HG03558 (cell line): ENCODE measurements at regions not wholly inside any gene's neighbourhood (a gene's known extent, or its start where the extent isn't known, plus 50 kb on each side); places are given as distances from the start of the nearest gene placed in this dataset.

Experiments
- ATAC-seq: cut with Tn5 transposase; IDR thresholded peaks from one replicate; pipeline ENCODE4 v1.9.1; 2021; ENCODE audit warnings: moderate number of reproducible peaks; ENCODE audit not compliant: unreplicated experiment; ENCODE audit errors: extremely low read depth

GRCh38 chr11:45482331-45482730 lies 183.1 kb downstream of the CHST1 start:
- ATAC-seq, result no peak

DNA sequence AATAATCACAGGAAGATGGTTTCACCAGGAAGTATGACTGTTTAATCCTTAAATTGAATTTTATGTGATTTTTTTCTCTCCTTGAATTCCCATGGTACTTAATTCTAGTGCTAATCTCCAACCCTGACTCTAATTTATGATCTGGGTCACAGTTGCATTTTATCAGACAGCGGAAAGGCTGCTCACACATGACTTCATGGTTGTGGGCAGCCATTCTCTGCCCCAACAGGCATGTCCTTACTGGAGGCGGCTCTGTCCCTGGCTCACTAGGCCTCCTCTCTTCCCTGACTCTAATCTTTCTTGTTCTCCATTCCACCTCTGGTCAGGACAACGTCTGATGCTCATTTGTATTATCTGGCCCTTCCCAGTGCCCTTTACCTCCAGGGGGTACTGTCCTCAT lies 184.4 kb downstream of the CHST1 start:
- ATAC-seq, result no peak

DNA sequence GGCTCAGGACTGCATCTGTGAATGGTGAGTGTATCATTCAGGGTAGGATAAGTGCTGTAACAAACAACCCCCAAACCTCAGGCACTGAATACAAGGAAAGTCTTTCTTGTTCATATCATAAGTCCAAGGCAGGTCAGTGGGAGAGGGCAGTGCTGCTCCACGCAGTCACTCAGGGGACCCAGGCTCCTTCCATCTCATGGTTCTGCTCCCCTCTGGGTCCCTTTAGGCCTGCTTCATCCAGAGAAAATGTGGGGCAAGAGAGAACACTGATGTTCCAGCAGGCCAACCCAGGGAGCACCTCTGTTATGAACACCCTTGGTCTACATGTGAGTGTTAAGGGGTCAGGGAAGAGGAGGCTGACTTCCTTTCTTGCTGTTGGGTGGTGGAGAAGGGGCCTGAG lies 187.8 kb downstream of the CHST1 start:
- ATAC-seq, result no peak

GRCh38 chr11:45476126-45476525 lies 189.3 kb downstream of the CHST1 start:
- no peak for ATAC-seq

- ATAC-seq, result no peak
These were observed 189.0 kb upstream of the SYT13 start for GRCh38 chr11:45475173-45475572.

DNA sequence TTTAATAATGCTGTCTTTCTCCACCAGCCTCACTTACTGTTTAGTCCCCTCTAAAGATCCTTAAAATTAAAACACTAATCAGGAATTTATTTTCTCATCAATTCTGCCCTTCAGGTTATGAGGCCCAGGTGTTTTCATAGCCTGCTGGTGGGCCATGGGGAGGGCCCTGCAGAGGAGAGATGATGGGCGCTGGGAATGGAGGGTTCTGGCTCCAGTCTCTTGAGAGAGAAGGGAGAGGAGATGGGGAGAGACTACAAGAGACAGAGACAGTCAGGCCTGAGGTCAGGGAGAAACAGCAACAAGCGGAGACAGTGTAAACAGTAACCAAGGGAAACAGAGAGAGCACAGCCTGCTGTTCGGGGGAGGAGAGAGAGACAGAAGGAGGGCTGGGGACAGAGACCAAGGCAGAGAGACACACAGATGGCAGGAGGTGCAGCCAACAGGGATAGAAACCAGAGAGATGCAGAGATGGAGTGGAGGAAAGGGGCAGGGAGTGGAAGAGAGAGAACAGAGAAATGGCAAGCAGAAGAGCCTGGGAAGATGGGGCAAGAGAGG lies 187.3 kb upstream of the SYT13 start:
- no peak for ATAC-seq

DNA sequence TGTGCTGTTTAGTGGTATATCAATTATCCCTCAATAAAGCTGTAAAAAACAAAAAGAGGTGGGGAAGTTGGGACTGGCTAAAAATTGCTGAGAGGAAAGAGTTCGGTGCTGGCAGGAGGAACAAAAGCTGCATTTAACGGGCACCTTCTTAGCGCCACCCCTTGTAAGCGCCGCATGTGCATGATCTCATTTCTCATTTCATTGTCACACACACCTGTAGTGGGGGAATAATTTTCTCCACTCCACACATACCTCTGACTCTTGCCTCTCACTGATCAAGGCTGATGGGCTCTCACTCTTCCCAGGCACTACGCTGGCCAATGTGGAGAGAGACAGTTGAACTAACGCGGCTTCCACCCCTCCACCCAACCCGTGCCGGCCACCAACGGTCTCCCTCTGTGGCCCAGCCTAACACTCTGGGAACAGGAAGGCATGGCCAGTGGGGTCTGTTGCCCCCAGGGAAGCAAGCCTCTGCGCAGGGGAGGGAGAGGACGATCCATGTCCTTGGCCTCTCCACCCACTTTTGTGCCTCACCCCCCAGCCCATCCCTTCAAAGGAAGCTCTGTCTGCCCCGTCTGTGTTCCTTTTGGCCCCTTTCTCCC lies 186.7 kb upstream of the SYT13 start:
- ATAC-seq, result no peak

GRCh38 chr11:45471266-45471665 lies 185.1 kb upstream of the SYT13 start:
- ATAC-seq, result no peak

DNA sequence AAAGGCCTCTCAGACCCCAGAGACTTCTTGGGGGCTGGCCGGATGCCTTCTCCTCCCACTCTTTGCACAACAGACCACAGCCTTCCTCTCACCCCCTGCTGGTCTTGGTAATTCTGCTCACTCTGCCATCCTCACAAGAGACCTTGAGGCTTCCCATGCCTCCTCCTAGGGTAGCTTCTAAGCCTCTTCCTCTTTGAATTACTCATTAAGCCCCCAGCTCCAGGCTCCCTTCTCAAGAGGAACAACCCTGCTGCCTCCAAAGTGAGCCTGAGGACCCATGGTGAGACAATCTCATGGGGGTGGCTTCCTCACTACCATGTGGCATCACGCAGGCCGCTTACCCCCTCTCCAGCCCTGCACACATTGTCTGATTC lies 184.6 kb upstream of the SYT13 start:
- no peak for ATAC-seq

- ATAC-seq, result no peak
These were observed 184.1 kb upstream of the SYT13 start for GRCh38 chr11:45470151-45470793.

- no peak for ATAC-seq
These were observed 182.2 kb upstream of the SYT13 start for GRCh38 chr11:45468267-45468856.

GRCh38 chr11:45463541-45463940 lies 177.4 kb upstream of the SYT13 start:
- no peak for ATAC-seq

DNA sequence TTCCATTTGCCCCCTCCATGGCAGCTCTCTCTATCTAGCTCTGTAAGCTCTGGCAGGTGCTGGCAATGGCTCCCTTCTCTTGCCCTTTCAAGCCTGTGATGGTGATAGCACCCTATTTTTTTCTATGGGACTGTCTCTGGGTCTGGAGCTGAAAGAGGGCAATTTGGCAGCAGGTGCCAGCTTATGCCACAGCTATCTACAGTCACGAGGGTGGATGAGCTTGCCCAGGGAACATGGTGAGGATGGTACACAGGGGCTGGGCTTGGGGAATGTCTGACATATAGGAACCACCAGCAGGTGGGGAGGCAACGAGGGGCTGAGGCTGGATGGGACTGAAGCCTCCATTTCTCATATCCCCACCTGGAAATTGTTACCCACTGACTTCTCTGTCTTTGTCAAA lies 175.4 kb upstream of the SYT13 start:
- ATAC-seq, result no peak

GRCh38 chr11:45459491-45459890 lies 173.3 kb upstream of the SYT13 start:
- no peak for ATAC-seq

- no peak for ATAC-seq
These were observed 172.1 kb upstream of the SYT13 start for GRCh38 chr11:45458269-45458668.

GRCh38 chr11:45457649-45458048 lies 171.5 kb upstream of the SYT13 start:
- ATAC-seq, result no peak

- no peak for ATAC-seq
These were observed 170.5 kb upstream of the SYT13 start for GRCh38 chr11:45456686-45457085.

DNA sequence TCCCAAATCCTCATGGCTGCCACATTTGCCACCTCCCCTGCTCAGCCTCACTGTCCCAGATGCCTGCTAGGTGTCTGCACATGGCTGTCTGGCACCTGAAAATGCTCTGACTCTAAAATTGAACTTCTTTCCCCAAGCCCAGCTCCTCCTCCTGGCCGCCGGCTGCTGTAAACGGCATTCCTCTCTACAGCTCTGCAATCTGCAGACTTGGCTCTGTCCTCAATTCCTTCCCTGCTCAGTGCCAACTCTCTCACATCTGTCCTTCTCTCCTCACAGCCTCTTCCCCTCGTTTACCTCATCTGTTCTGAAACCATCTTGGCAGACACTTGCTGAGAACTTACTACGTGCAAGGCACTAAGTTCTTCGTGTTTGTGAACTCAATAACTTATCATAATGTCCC lies 169.4 kb upstream of the SYT13 start:
- no peak for ATAC-seq

DNA sequence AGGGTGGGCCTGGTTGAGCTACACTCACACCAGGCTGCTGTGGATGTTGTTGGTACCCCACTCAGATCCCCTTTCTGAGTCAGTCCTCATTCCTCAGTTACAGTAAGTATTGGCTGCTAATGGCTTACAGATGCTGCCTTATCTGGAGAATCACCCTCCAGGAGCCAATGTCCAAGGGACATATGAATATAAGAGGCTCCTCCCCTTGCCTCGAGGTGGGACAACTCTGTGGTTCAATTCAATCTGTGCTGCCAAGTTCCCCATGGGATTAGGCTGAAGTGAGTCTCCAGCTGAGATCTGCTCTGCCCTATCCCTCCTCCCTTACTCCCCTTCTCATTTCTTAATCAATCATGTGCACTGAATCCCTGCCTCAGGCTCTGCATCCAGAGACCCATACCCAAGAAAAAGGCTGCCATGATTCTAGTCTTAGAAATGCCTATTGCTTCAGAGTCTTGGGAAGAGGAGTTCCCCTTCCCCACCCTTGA lies 168.8 kb upstream of the SYT13 start:
- no peak for ATAC-seq

DNA sequence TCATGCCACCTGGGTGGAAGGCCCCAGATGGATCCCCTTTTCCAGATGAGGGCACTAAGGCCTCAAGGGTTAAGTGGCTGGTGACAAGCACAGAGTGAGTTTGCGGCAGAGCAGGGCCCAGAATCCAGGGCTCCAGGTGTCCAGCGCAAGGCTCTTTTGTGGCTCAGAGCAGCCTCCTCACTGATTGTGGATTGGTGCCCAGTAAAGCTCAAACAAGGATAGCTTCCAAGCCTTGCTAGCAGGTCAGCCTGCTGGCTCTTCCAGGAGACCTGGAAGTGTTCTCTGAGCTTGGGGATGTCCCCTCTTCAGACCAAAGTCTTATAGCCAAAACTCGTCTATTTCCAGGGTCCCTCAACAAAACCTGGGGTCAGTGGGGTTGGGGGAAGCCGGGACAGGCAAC lies 167.6 kb upstream of the SYT13 start:
- no peak for ATAC-seq

- no peak for ATAC-seq
These were observed 165.8 kb upstream of the SYT13 start for GRCh38 chr11:45451766-45452440.
